Cardiac muscle cell (in vitro differentiated cells and primary cell): ENCODE measurements at regions not wholly inside any gene's neighbourhood (a gene's known extent, or its start where the extent isn't known, plus 50 kb on each side); places are given as distances from the start of the nearest gene placed in this dataset.
"Not testable (repeated sequence)": the region's sequence is repeated elsewhere in the genome, so short reads cannot be mapped to it uniquely, and the experiment has no call there.

ENCODE experiments used
- DNase-seq, 2 donors: peaks; one replicate each; pipeline versions ENCODE4 v3.0.0 to v3.0.0-alpha.2; 2010 to 2017; ENCODE audit warnings: low read depth in 1 of 2, low spot score in 1 of 2
- H3K27ac ChIP-seq: fragments of 200-600 bp; sonication (generic); 2 replicates; pipeline ENCODE4 v1.5.1; 2016
- H3K27me3 ChIP-seq: fragments of 200-600 bp; sonication (generic); 2 replicates; pipeline ENCODE4 v1.6.0; 2016; ENCODE audit warnings: control low read depth
- H3K36me3 ChIP-seq: fragments of 200-600 bp; sonication (generic); 2 replicates; pipeline ENCODE4 v1.5.1; 2016; ENCODE audit warnings: control low read depth
- H3K4me1 ChIP-seq: fragments of 200-600 bp; sonication (generic); 2 replicates; pipeline ENCODE4 v1.8.1; 2017; ENCODE audit warnings: low read depth, mild to moderate bottlenecking, mixed run types
- H3K4me3 ChIP-seq: fragments of 200-600 bp; sonication (generic); 2 replicates; pipeline ENCODE4 v1.5.1; 2016; ENCODE audit warnings: mild to moderate bottlenecking
- H3K9me3 ChIP-seq: fragments of 200-600 bp; sonication (generic); 2 replicates; pipeline ENCODE4 v1.5.1; 2017; ENCODE audit warnings: low read depth, mild to moderate bottlenecking, control low read depth
- CTCF ChIP-seq: IDR thresholded peaks from 2 replicates; pipeline ENCODE4 v1.5.1; 2012; ENCODE audit warnings: low read depth, mild to moderate bottlenecking, low read length

DNA sequence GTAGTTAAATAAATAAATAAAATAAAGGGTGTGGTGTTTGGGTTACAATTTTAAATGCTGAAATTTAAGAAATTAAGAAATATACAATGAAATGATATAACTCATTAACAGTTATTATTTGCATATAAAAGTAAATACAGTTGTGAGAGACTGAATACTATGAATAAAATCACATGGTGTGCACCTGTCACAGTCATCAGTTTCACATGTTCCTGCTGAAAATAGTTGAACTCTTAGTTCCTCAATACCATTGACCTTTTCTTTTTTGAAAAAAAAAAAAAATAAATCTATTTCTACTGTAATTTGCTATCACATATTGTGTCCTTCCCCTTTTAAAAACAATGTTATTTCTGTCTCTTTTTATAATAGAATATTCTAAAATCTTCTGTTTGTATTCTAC lies 130.9 kb upstream of the CHD1 start:
- no peak for TF ChIP-seq CTCF
- H3K9me3 ChIP-seq = no peaks in the 10 kb centered on the region
- DNase-seq = no peak
- H3K4me1 ChIP-seq = no peaks in the 10 kb centered on the region
- H3K27ac ChIP-seq = no peak overlapping the region
- H3K27me3 ChIP-seq = no peaks in the 10 kb centered on the region
- no peak overlapping the region for H3K4me3 ChIP-seq
- no peaks in the 10 kb centered on the region for H3K36me3 ChIP-seq

DNA sequence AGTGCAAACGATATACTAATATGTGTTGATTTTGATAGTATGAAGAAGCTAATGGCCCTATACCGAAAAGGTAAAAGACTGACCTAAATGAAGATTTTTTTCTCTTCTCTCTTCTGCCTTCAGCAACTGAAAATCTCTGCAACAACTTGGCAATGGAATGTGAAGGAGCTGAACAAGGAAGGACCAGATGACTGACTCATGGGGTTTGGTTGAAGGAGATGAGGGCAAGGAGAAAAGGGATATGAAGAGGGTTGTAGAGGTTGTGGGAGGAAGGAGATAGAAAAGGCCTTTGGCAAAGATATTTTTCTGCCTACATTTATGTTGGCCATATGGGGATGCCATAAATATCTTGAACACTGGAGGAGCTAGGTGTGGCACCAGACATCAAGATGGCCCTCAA lies 129.7 kb upstream of the CHD1 start:
- H3K36me3 ChIP-seq = no peaks in the 10 kb centered on the region
- H3K27me3 ChIP-seq = no peaks in the 10 kb centered on the region

DNA sequence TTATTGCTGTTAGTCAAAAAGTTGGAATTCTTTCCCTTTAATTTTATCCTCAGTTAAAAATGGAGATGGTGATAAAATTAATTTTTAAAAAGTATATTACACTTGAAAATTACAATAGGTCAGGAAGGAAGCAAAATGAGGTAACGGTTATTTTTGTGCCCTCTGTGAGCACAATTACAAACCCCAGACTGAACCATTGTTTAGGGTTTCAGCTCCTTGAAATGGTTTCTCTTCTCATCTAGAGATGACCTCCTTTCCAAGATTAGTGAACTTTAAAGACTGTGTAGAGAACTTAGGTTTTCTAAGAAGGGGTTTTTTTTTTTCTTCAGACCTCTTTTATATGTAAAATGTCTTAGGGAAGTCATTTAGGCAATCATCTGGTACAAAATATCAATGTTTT lies 126.2 kb upstream of the CHD1 start:
- no peaks in the 10 kb centered on the region for H3K9me3 ChIP-seq
- H3K4me3 ChIP-seq = no peak overlapping the region
- TF ChIP-seq CTCF = no peak
- no peaks in the 10 kb centered on the region for H3K36me3 ChIP-seq
- no peak for DNase-seq
- H3K27me3 ChIP-seq = no peaks in the 10 kb centered on the region
- H3K27ac ChIP-seq = no peak overlapping the region
- H3K4me1 ChIP-seq = no peaks in the 10 kb centered on the region

More for the DNA sequence above, 129.7 kb upstream of the CHD1 start:
- no peak overlapping the region for H3K4me3 ChIP-seq
- DNase-seq = no peak
- H3K4me1 ChIP-seq = no peaks in the 10 kb centered on the region
- H3K27ac ChIP-seq = no peak overlapping the region
- TF ChIP-seq CTCF = no peak
- no peaks in the 10 kb centered on the region for H3K9me3 ChIP-seq

DNA sequence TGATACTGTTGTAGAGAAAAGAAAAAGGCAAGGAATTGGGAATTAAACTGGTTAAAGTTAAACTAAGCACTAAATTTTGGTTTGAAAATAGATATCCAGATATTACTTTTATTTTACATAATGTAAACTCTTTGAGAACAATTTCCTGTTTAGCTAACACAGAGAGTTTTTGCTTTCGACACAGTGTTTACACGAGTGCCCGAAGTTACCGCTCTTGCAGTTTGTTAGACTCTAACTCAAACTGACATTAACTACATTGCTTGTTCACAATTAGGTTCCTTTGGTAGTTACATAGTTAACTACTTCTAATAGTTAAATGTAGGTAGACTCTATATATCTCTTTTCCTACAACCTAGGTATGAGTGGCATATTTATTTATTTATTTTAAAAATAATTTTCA lies 117.1 kb upstream of the CHD1 start:
- no peak for DNase-seq
- no peak overlapping the region for H3K4me3 ChIP-seq

GRCh38 chr5:99043257-99043656 lies 114.5 kb upstream of the CHD1 start:
- H3K27ac ChIP-seq, H3K9me3 ChIP-seq, H3K36me3 ChIP-seq: not testable (repeated sequence)

More for the DNA sequence above, 117.1 kb upstream of the CHD1 start:
- no peak for TF ChIP-seq CTCF
- H3K4me1 ChIP-seq = no peaks in the 10 kb centered on the region
- no peaks in the 10 kb centered on the region for H3K27me3 ChIP-seq
- H3K36me3 ChIP-seq = no peaks in the 10 kb centered on the region
- H3K9me3 ChIP-seq = no peaks in the 10 kb centered on the region
- H3K27ac ChIP-seq = no peak overlapping the region

DNA sequence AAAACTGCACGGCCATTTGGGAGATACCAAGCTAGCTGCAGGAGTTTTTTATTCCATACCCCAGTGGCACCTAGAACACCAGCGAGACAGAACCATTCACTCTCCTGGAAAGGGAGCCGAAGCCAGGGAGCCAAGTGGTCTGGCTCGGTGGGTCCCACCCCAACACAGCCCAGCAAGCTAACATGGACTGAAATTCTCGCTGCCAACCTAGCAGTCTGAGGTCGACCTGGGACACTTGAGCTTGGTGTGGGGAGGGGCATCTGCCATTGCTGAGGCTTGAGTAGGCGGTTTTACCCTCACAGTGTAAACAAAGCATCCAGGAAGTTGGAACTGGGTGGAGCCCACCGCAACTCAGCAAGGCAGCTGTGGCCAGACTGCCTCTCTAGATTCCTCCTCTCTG lies 108.9 kb upstream of the CHD1 start:
- Histone ChIP-seq H3K36me3 (no peaks in the 10 kb centered on the region), H3K27me3 (no peaks in the 10 kb centered on the region), H3K4me3 (no peak overlapping the region), H3K4me1 (no peaks in the 10 kb centered on the region), H3K9me3 (no peaks in the 10 kb centered on the region), H3K27ac (no peak overlapping the region)
- no peak for TF ChIP-seq CTCF
- no peak for DNase-seq

More at GRCh38 chr5:99043257-99043656, 114.5 kb upstream of the CHD1 start:
- H3K4me1 ChIP-seq, DNase-seq, H3K27me3 ChIP-seq, H3K4me3 ChIP-seq: not testable (repeated sequence)
